ENCODE measurements at regions not wholly inside any gene's neighbourhood (a gene's known extent, or its start where the extent isn't known, plus 50 kb on each side); places are given as distances from the start of the nearest gene placed in this dataset.

DNA sequence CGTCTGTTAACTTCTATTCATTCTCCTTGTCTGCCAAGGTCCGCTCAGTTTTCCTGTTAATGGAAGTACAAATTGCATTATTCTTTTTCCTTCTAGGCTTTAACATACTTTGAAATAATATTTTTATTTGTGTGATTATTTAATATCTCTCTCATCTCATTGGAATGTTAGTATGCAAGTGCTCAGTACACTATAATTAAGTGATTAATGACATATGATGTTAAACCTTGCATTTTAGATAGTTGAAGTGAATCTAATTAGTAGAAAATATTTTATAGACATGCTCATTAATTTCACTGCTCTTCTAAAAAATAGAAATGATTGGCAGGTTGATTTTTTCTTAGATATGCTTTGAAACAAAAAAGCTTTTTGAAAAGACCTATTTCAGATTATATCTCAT, 1079.8 kb downstream of the RAPGEF2 start:
- TF ChIP-seq, protein P1, sequence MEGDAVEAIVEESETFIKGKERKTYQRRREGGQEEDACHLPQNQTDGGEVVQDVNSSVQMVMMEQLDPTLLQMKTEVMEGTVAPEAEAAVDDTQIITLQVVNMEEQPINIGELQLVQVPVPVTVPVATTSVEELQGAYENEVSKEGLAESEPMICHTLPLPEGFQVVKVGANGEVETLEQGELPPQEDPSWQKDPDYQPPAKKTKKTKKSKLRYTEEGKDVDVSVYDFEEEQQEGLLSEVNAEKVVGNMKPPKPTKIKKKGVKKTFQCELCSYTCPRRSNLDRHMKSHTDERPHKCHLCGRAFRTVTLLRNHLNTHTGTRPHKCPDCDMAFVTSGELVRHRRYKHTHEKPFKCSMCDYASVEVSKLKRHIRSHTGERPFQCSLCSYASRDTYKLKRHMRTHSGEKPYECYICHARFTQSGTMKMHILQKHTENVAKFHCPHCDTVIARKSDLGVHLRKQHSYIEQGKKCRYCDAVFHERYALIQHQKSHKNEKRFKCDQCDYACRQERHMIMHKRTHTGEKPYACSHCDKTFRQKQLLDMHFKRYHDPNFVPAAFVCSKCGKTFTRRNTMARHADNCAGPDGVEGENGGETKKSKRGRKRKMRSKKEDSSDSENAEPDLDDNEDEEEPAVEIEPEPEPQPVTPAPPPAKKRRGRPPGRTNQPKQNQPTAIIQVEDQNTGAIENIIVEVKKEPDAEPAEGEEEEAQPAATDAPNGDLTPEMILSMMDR (IDR thresholded peaks at IDR 0.05), result no peak
- TF ChIP-seq POLR2A (IDR thresholded peaks at IDR 0.05), result no peak

All from lower leg skin (tissue), 3 donors.